GM12878 (cell line): ENCODE measurements at regions not wholly inside any gene's neighbourhood (a gene's known extent, or its start where the extent isn't known, plus 50 kb on each side); places are given as distances from the start of the nearest gene placed in this dataset.

Source experiments
- ATAC-seq: fragments of 200-7000 bp; cut with Tn5 transposase; 3 replicates; pipeline ENCODE4 v1.9.1; 2020; ENCODE audit warnings: mild to moderate bottlenecking, moderate library complexity
- BruUV-seq: library from RNA; stranded (reverse); fragments of 400-500 nt; replicated peaks from 2 replicates; lab custom pipeline; 2021; lab: Mats Ljungman, UMichigan
- CTCF ChIA-PET: fragments of 300-600 bp; sonication (Branson Sonifier 250); formaldehyde crosslinking; extraction: SDS; loops from one replicate; lab custom pipeline; 2021; ENCODE audit warnings: inconsistent platforms; lab: Yijun Ruan, JAX
- POLR2A ChIA-PET: fragments of 350-600 bp; formaldehyde crosslinking; extraction: SDS; loops from one replicate; lab custom pipeline; 2021; ENCODE audit warnings: inconsistent platforms; lab: Charles Lee
- RAD21 ChIA-PET: fragments of 300-600 bp; sonication (Branson Sonifier 250); formaldehyde crosslinking; loops from one replicate; lab custom pipeline; 2023; ENCODE audit warnings: antibody characterized with exemption; ENCODE audit not compliant: unreplicated experiment; lab: Charles Lee
- SMC1A ChIA-PET: fragments of 300-600 bp; sonication (Branson Sonifier 250); formaldehyde crosslinking; loops from one replicate; lab custom pipeline; 2023; ENCODE audit not compliant: unreplicated experiment, uncharacterized antibody; lab: Charles Lee
- DNase-seq: peaks from one replicate; pipeline ENCODE4 v3.0.0-alpha.2; 2011; ENCODE audit warnings: low read depth, low spot score
- FAIRE-seq: peaks from 3 replicates; lab custom pipeline; 2011; peaks lifted over from hg19 to GRCh38; lab: Jason Lieb, UNC
- H2AFZ ChIP-seq: 2 replicates; pipeline ENCODE4 v1.6.0; 2011; ENCODE audit warnings: low read depth, low read length, control low read depth; ENCODE audit not compliant: control insufficient read depth
- H3K27ac ChIP-seq: 2 replicates; pipeline ENCODE4 v1.5.1; 2011; ENCODE audit warnings: control low read depth; ENCODE audit not compliant: control insufficient read depth, insufficient read depth
- H3K27me3 ChIP-seq, 2 experiments: replicated peaks in 1 of 2; 2 replicates each; pipeline versions ENCODE4 v1.6.0 to v1.6.1; 2011; ENCODE audit warnings: low read length in 1 of 2; ENCODE audit not compliant: control insufficient read depth in 2 of 2, insufficient read depth in 2 of 2
- H3K36me3 ChIP-seq, 2 experiments: 2 replicates each; pipeline ENCODE4 v1.5.1; 2011; ENCODE audit warnings: low read length in 1 of 2; ENCODE audit not compliant: control insufficient read depth in 2 of 2, insufficient read depth in 2 of 2
- H3K4me1 ChIP-seq: 2 replicates; pipeline ENCODE4 v1.6.1; 2011; ENCODE audit warnings: mild to moderate bottlenecking, low read length, moderate library complexity, mixed read lengths; ENCODE audit not compliant: control insufficient read depth, insufficient read depth
- H3K4me2 ChIP-seq: 2 replicates; pipeline ENCODE4 v1.6.0; 2011; ENCODE audit warnings: control low read depth; ENCODE audit not compliant: control insufficient read depth, insufficient read depth
- H3K4me3 ChIP-seq: fragments of 200-600 bp; sonication (generic); 2 replicates; pipeline ENCODE4 v1.5.1; 2016
- H3K79me2 ChIP-seq: 2 replicates; pipeline ENCODE4 v1.6.0; 2011; ENCODE audit warnings: low read length; ENCODE audit not compliant: control insufficient read depth, insufficient read depth
- H3K9ac ChIP-seq: 2 replicates; pipeline ENCODE4 v1.8.0; 2011; ENCODE audit warnings: low read length, control low read depth, mixed read lengths; ENCODE audit not compliant: control insufficient read depth, insufficient read depth
- H3K9me3 ChIP-seq: replicated peaks from 3 replicates; pipeline ENCODE4 v1.5.1; 2011; ENCODE audit warnings: mild to moderate bottlenecking, low read length; ENCODE audit not compliant: control insufficient read depth, insufficient read depth
- H4K20me1 ChIP-seq: 2 replicates; pipeline ENCODE4 v1.6.0; 2011; ENCODE audit not compliant: control insufficient read depth, insufficient read depth
- CBX5 ChIP-seq: sonication (generic); IDR thresholded peaks from 2 replicates; pipeline ENCODE4 v1.6.1; 2016; ENCODE audit warnings: low read depth, moderate library complexity, mild to moderate bottlenecking, inconsistent platforms
- ETV6 ChIP-seq, 2 experiments: fragments of 450-650 bp in 1 of 2; IDR thresholded peaks in 1 of 2; conservative IDR thresholded peaks in 1 of 2; 2 replicates each; pipeline ENCODE4 v1.6.1; 2014; ENCODE audit warnings: antibody characterized with exemption in 1 of 2, borderline replicate concordance in 1 of 2, low read depth in 1 of 2, mild to moderate bottlenecking in 1 of 2, moderate library complexity in 1 of 2
- GABPA ChIP-seq: IDR thresholded peaks from 2 replicates; pipeline ENCODE4 v1.6.1; 2014; ENCODE audit warnings: antibody characterized with exemption, low read depth, mild to moderate bottlenecking, inconsistent platforms
- IKZF1 ChIP-seq: fragments of 450-650 bp; conservative IDR thresholded peaks from 2 replicates; pipeline ENCODE4 v1.6.1; 2017; ENCODE audit warnings: antibody characterized with exemption, mild to moderate bottlenecking
- MEF2A ChIP-seq: IDR thresholded peaks from 2 replicates; pipeline ENCODE4 v1.6.1; 2011; ENCODE audit warnings: low read depth, mild to moderate bottlenecking, low read length, moderate library complexity; ENCODE audit not compliant: insufficient read depth
- SMARCA5 ChIP-seq: fragments of 450-650 bp; IDR thresholded peaks from 2 replicates; pipeline ENCODE4 v1.6.1; 2017; ENCODE audit warnings: mild to moderate bottlenecking
- SUPT20H ChIP-seq: IDR thresholded peaks from 2 replicates; pipeline ENCODE4 v1.6.1; 2011; ENCODE audit warnings: low read depth, mild to moderate bottlenecking, low read length, moderate library complexity, borderline replicate concordance; ENCODE audit not compliant: control insufficient read depth
- SUZ12 ChIP-seq: fragments of 200-600 bp; sonication (generic); IDR thresholded peaks from one replicate; pipeline ENCODE4 v1.6.1; 2018; ENCODE audit warnings: antibody characterized with exemption, mild to moderate bottlenecking; ENCODE audit not compliant: unreplicated experiment
- YBX1 ChIP-seq: fragments of 450-650 bp; IDR thresholded peaks from 2 replicates; pipeline ENCODE4 v1.6.1; 2016; ENCODE audit warnings: antibody characterized with exemption
- ZNF274 ChIP-seq: IDR thresholded peaks from one replicate; pipeline ENCODE4 v1.8.0; 2011; ENCODE audit not compliant: insufficient read length, insufficient read depth
- WGBS: methylation state at CpG from one replicate; pipeline ENCODE4 v1.1.6; 2016; ENCODE audit warnings: low lambda C conversion rate; ENCODE audit not compliant: insufficient replicate concordance, insufficient coverage; ENCODE audit errors: missing lambda C conversion rate; 5-methylcytosine and 5-hydroxymethylcytosine counted together
- in situ Hi-C: fragments of 300-500 bp; cut with MboI; formaldehyde crosslinking; loops from 9 replicates; pipeline ENCODE4 v1.14.3; 2018; ENCODE audit warnings: mixed read lengths
- intact Hi-C: fragments of 100-400 bp; cut with micrococcal nuclease; formaldehyde crosslinking; loops from one replicate; pipeline ENCODE4 v1.14.2; 2022; ENCODE audit not compliant: unreplicated experiment
- TF ChIP-seq, protein P1 (sequence below): fragments of 450-650 bp; IDR thresholded peaks from 2 replicates; pipeline ENCODE4 v1.6.1; 2016; ENCODE audit warnings: mild to moderate bottlenecking
- TF ChIP-seq, protein P2 (sequence below): IDR thresholded peaks from 2 replicates; pipeline ENCODE4 v1.6.1; 2012; ENCODE audit warnings: low read depth, low read length, improper control_type of control experiment

DNA sequence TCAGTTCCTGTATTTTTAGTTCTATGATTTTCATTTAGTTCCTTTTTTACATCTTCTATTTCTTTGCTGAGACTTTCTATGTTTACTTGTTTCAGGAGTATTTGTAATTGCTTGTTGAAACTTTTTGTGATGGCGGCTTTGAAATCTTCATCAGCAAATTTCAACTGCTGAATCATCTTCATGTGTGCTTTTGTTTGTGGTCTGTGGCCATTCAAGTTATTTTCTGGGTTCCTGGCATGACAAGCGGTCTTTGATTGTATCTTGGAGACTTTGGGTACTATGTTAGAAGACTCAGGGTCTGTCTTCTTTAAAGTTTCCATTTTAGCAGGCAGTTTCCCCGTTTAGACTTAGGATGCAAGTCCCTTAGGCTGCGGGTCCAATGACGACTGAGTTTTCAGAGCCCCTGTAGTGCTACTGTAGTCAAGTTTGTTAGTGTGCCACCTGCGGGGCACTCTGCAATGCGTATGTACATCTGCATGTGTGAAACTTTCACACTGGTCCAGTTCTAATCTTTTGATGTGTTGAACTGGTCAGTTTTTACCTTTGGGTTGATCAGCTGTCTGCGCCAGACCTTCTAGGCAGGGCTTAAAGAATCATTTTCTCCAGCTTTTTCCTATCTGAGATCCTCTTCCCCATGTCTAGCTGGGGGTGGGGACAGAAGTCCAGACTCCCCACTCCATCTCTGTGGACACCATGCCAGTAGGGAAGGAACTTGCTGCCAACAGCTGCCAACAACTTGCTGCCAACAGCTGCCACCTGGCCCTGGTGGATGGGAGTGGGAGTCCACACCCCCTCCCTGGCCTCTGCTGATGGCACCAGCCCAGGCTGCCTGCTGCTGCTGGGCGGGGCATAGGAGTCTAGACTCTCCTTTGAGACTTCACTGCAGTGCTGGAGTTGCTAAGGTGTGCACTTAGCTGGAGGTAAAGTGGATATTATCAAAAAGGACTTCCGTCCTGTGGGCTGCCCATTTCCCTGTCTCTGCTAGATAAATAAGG, 190.9 kb downstream of the TJP1 start:
- in situ Hi-C loops, result no loop called here
- no peak for FAIRE-seq

DNA sequence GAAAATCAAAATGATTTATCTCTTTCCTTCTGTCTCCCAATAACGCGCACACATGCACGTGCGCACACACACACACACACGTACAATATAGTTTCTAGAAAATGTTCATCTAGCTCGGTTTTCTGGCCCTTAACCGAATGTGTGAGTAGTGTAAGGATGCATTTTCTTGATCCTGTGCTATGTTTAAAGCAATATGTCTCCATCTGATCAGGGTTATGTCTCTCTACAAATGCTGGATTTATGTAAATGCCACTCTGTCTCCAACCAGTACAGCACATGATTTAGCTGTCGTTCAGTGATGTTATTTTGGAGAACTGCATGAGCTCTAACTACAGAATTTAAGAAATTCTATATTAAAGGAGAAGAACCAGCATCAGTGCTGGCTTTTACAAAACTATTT, 198.0 kb downstream of the TJP1 start:
- Histone ChIP-seq H3K27ac (no peak overlapping the region), H3K4me1 (no peaks in the 10 kb centered on the region), H3K36me3 (no peaks in the 10 kb centered on the region), H3K9ac (no peak overlapping the region), H2AFZ (no peak overlapping the region), H3K9me3 (no peaks in the 10 kb centered on the region), H3K4me2 (no peak overlapping the region), H3K79me2 (no peaks in the 10 kb centered on the region), H4K20me1 (no peaks in the 10 kb centered on the region), H3K4me3 (no peak overlapping the region), H3K27me3 (no peaks in the 10 kb centered on the region)
- RAD21 ChIA-PET, result no interaction called here
- intact Hi-C loops, result no loop called here
- 53% methylated on average over 8 of the region's 8 CpGs for WGBS
- SMC1A ChIA-PET, result no interaction called here
- CTCF ChIA-PET, result no interaction called here
- in situ Hi-C loops, result no loop called here
- no peak for FAIRE-seq
- POLR2A ChIA-PET, result no interaction called here
- no peak for DNase-seq
- ATAC-seq, result no peak
- BruUV-seq, result no TSS peak
- no peak for TF ChIP-seq ETV6 (conservative IDR thresholded peaks at IDR 0.05 in 1 of 2, IDR thresholded peaks at IDR 0.05 in 1 of 2; ENCODE audit: borderline replicate concordance in 1 of 2, low read depth in 1 of 2)
- TF ChIP-seq SUPT20H, result no peak
- TF ChIP-seq CBX5, result no peak
- no peak for TF ChIP-seq ZNF274
- no peak for TF ChIP-seq IKZF1
- TF ChIP-seq SUZ12, result no peak
- no peak for TF ChIP-seq YBX1
- no peak for TF ChIP-seq GABPA
- TF ChIP-seq, protein P1, sequence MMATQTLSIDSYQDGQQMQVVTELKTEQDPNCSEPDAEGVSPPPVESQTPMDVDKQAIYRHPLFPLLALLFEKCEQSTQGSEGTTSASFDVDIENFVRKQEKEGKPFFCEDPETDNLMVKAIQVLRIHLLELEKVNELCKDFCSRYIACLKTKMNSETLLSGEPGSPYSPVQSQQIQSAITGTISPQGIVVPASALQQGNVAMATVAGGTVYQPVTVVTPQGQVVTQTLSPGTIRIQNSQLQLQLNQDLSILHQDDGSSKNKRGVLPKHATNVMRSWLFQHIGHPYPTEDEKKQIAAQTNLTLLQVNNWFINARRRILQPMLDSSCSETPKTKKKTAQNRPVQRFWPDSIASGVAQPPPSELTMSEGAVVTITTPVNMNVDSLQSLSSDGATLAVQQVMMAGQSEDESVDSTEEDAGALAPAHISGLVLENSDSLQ, result no peak
- no peak for TF ChIP-seq MEF2A
- TF ChIP-seq SMARCA5, result no peak
- TF ChIP-seq, protein P2, sequence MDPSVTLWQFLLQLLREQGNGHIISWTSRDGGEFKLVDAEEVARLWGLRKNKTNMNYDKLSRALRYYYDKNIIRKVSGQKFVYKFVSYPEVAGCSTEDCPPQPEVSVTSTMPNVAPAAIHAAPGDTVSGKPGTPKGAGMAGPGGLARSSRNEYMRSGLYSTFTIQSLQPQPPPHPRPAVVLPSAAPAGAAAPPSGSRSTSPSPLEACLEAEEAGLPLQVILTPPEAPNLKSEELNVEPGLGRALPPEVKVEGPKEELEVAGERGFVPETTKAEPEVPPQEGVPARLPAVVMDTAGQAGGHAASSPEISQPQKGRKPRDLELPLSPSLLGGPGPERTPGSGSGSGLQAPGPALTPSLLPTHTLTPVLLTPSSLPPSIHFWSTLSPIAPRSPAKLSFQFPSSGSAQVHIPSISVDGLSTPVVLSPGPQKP, result no peak

More for the DNA sequence above, 190.9 kb downstream of the TJP1 start:
- BruUV-seq, result no TSS peak
- 35% methylated on average over 10 of the region's 10 CpGs for whole genome bisulfite sequencing
- Histone ChIP-seq H3K36me3 (no peaks in the 10 kb centered on the region), H3K9me3 (no peaks in the 10 kb centered on the region; the same call in 2 of the 3 replicates), H4K20me1 (no peaks in the 10 kb centered on the region), H3K27me3 (no peaks in the 10 kb centered on the region), H3K79me2 (no peaks in the 10 kb centered on the region), H3K4me2 (no peak overlapping the region), H2AFZ (no peak overlapping the region), H3K4me1 (no peaks in the 10 kb centered on the region), H3K9ac (no peak overlapping the region), H3K4me3 (no peak overlapping the region), H3K27ac (no peak overlapping the region)
- ATAC-seq (no peak), DNase-seq (no peak)
- ChIA-PET POLR2A (no interaction called here), SMC1A (no interaction called here), CTCF (no interaction called here), RAD21 (no interaction called here)
- intact Hi-C loops, result no loop called here
- TF ChIP-seq, protein P2, result no peak
